H1 (cell line): ENCODE measurements at regions not wholly inside any gene's neighbourhood (a gene's known extent, or its start where the extent isn't known, plus 50 kb on each side); places are given as distances from the start of the nearest gene placed in this dataset.
"Not testable (repeated sequence)": the region's sequence is repeated elsewhere in the genome, so short reads cannot be mapped to it uniquely, and the experiment has no call there.

Source experiments
- CTCF ChIA-PET: fragments of 300-600 bp; sonication (Branson Sonifier 250); formaldehyde crosslinking; loops from one replicate; lab custom pipeline; 2021; ENCODE audit not compliant: partially characterized antibody; lab: Charles Lee
- POLR2A ChIA-PET: fragments of 300-600 bp; sonication (Branson Sonifier 250); formaldehyde crosslinking; loops from one replicate; lab custom pipeline; 2021; ENCODE audit warnings: inconsistent platforms; ENCODE audit not compliant: partially characterized antibody; lab: Charles Lee
- DNase-seq, 2 experiments: peaks; one replicate each; pipeline versions ENCODE4 v3.0.0 to v3.0.0-alpha.2; 2010 to 2022; ENCODE audit warnings: low spot score in 2 of 2, low read depth in 1 of 2, mixed read lengths in 1 of 2
- FAIRE-seq: peaks from 2 replicates; lab custom pipeline; 2011; peaks lifted over from hg19 to GRCh38; lab: Jason Lieb, UNC
- H2AFZ ChIP-seq: 2 replicates; pipeline ENCODE4 v1.8.1; 2012; ENCODE audit warnings: low read length, inconsistent platforms
- H2AK5ac ChIP-seq: 2 replicates; pipeline ENCODE4 v1.6.1; 2013; ENCODE audit warnings: low read depth, low read length
- H2BK120ac ChIP-seq: replicated peaks from 2 replicates; pipeline ENCODE3; 2013; ENCODE audit warnings: low read depth, low read length, inconsistent platforms
- H2BK12ac ChIP-seq: 2 replicates; pipeline ENCODE4 v1.6.1; 2013; ENCODE audit warnings: low read depth, low read length
- H2BK15ac ChIP-seq: 2 replicates; pipeline ENCODE4 v1.6.1; 2013; ENCODE audit warnings: low read length
- H2BK20ac ChIP-seq: 2 replicates; pipeline ENCODE4 v1.6.1; 2013; ENCODE audit warnings: low read length
- H2BK5ac ChIP-seq: 2 replicates; pipeline ENCODE4 v1.6.1; 2013; ENCODE audit warnings: low read depth, low read length
- H3K14ac ChIP-seq: 2 replicates; pipeline ENCODE4 v1.6.1; 2013; ENCODE audit warnings: inconsistent platforms; ENCODE audit not compliant: insufficient read length
- H3K18ac ChIP-seq: 2 replicates; pipeline ENCODE4 v1.6.1; 2013; ENCODE audit warnings: low read length; ENCODE audit errors: extremely low read depth
- H3K23ac ChIP-seq: 2 replicates; pipeline ENCODE4 v1.6.1; 2013; ENCODE audit warnings: inconsistent platforms; ENCODE audit not compliant: insufficient read length
- H3K23me2 ChIP-seq: 2 replicates; pipeline ENCODE4 v1.6.1; 2013; ENCODE audit warnings: low read depth, low read length
- H3K27ac ChIP-seq: 2 replicates; pipeline ENCODE4 v1.6.1; 2011; ENCODE audit warnings: low read depth, low read length, inconsistent platforms
- H3K27me3 ChIP-seq, 4 experiments: replicated peaks in 1 of 4; 1 replicate in 1 of 4; 2 replicates in 3 of 4; pipeline versions ENCODE4 v1.6.1 to v1.8.1; 2011 to 2013; ENCODE audit warnings: low read length in 3 of 4, mild to moderate bottlenecking in 3 of 4, inconsistent platforms in 2 of 4, mixed read lengths in 2 of 4, moderate library complexity in 1 of 4; ENCODE audit not compliant: control insufficient read depth in 3 of 4, insufficient read depth in 3 of 4; ENCODE audit errors: extremely low read depth in 1 of 4
- H3K36me3 ChIP-seq, 4 experiments: 2 replicates each; pipeline versions ENCODE4 v1.6.1 to v1.8.1; 2011 to 2013; ENCODE audit warnings: mild to moderate bottlenecking in 4 of 4, low read length in 3 of 4, moderate library complexity in 2 of 4, control low read depth in 1 of 4, inconsistent platforms in 1 of 4; ENCODE audit not compliant: insufficient read depth in 4 of 4, control insufficient read depth in 2 of 4
- H3K4ac ChIP-seq: replicated peaks from 2 replicates; pipeline ENCODE3; 2013; ENCODE audit warnings: low read length, low read depth, mixed read lengths, inconsistent platforms; ENCODE audit not compliant: insufficient read length
- H3K4me1 ChIP-seq, 4 experiments: replicated peaks in 1 of 4; 1 replicate in 1 of 4; 2 replicates in 3 of 4; pipeline versions ENCODE4 v1.6.1 to v1.8.1; 2011 to 2013; ENCODE audit warnings: low read length in 3 of 4, inconsistent platforms in 2 of 4, mixed read lengths in 1 of 4; ENCODE audit not compliant: insufficient read depth in 4 of 4, control insufficient read depth in 3 of 4
- H3K4me2 ChIP-seq, 2 experiments: 2 replicates each; pipeline versions ENCODE4 v1.6.1 to v1.8.1; 2011 to 2013; ENCODE audit warnings: low read depth in 2 of 2, low read length in 2 of 2, control low read depth in 1 of 2, inconsistent platforms in 1 of 2, mild to moderate bottlenecking in 1 of 2; ENCODE audit not compliant: insufficient read depth in 1 of 2
- H3K4me3 ChIP-seq, 4 experiments: fragments of 200-600, 300-600 bp in 1 of 4; sonication (generic), shearing (Covaris generic), sonication (Bioruptor Twin) in 1 of 4; 2 replicates each; pipeline versions ENCODE4 v1.5.1 to v1.8.1; 2011 to 2016; ENCODE audit warnings: low read length in 4 of 4, low read depth in 3 of 4, control low read depth in 2 of 4, inconsistent platforms in 2 of 4, mild to moderate bottlenecking in 2 of 4, mixed read lengths in 1 of 4, moderate library complexity in 1 of 4; ENCODE audit not compliant: insufficient read depth in 2 of 4; ENCODE audit errors: extremely low read depth in 1 of 4
- H3K56ac ChIP-seq: replicated peaks from 2 replicates; pipeline ENCODE3; 2013; ENCODE audit warnings: low read depth, mild to moderate bottlenecking, mixed read lengths, low read length, inconsistent platforms; ENCODE audit not compliant: insufficient read length
- H3K79me1 ChIP-seq: 2 replicates; pipeline ENCODE4 v1.6.1; 2013; ENCODE audit warnings: low read depth, low read length, control low read depth
- H3K79me2 ChIP-seq, 2 experiments: 2 replicates each; pipeline versions ENCODE4 v1.6.1 to v1.8.1; 2012 to 2013; ENCODE audit warnings: low read length in 2 of 2, mild to moderate bottlenecking in 2 of 2, inconsistent platforms in 1 of 2; ENCODE audit not compliant: insufficient read depth in 2 of 2, control insufficient read depth in 1 of 2
- H3K9ac ChIP-seq, 4 experiments: replicated peaks in 1 of 4; 1 replicate in 1 of 4; 2 replicates in 3 of 4; pipeline versions ENCODE4 v1.6.1 to v1.8.1; 2011 to 2013; ENCODE audit warnings: low read depth in 3 of 4, low read length in 3 of 4, control low read depth in 2 of 4, mild to moderate bottlenecking in 2 of 4, moderate library complexity in 2 of 4, inconsistent platforms in 1 of 4; ENCODE audit errors: extremely low read depth in 1 of 4
- H3K9me3 ChIP-seq, 2 experiments: 2 replicates each; pipeline versions ENCODE4 v1.6.1 to v1.8.1; 2012 to 2013; ENCODE audit warnings: mild to moderate bottlenecking in 2 of 2, moderate library complexity in 2 of 2, control low read depth in 1 of 2, inconsistent platforms in 1 of 2, low read depth in 1 of 2, low read length in 1 of 2, mixed read lengths in 1 of 2; ENCODE audit not compliant: insufficient read depth in 2 of 2
- H4K20me1 ChIP-seq, 2 experiments: replicated peaks in 1 of 2; 2 replicates each; pipeline versions ENCODE3 to v1.8.1; 2011 to 2013; ENCODE audit warnings: inconsistent platforms in 2 of 2, low read length in 2 of 2, mild to moderate bottlenecking in 1 of 2; ENCODE audit not compliant: insufficient read depth in 2 of 2, control insufficient read depth in 1 of 2
- H4K5ac ChIP-seq: 2 replicates; pipeline ENCODE4 v1.6.1; 2013; ENCODE audit warnings: low read length, low read depth, mixed read lengths, inconsistent platforms; ENCODE audit not compliant: insufficient read length
- H4K8ac ChIP-seq: 2 replicates; pipeline ENCODE4 v1.8.0; 2013; ENCODE audit warnings: mild to moderate bottlenecking, moderate library complexity, low read length, inconsistent platforms; ENCODE audit not compliant: insufficient read depth; ENCODE audit errors: extremely low read depth
- H4K91ac ChIP-seq: replicated peaks from 2 replicates; pipeline ENCODE3; 2013; ENCODE audit warnings: low read length, mixed read lengths, inconsistent platforms; ENCODE audit not compliant: insufficient read length
- WGBS, 2 experiments: shearing (Covaris generic) in 1 of 2; methylation state at CpG; one replicate each; pipeline versions ENCODE4 v1.1.6 to v1.1.7; 2013 to 2015; ENCODE audit warnings: low lambda C conversion rate in 2 of 2, mixed read lengths in 2 of 2, inconsistent platforms in 1 of 2, low coverage in 1 of 2, missing lambda C conversion rate in 1 of 2; ENCODE audit not compliant: insufficient replicate concordance in 2 of 2, insufficient coverage in 1 of 2, insufficient read length in 1 of 2; ENCODE audit errors: extremely low coverage in 1 of 2, missing lambda C conversion rate in 1 of 2; 5-methylcytosine and 5-hydroxymethylcytosine counted together

- H3K9me3 ChIP-seq, H2AK5ac ChIP-seq, H3K18ac ChIP-seq, H2BK20ac ChIP-seq, H3K23me2 ChIP-seq, H2AFZ ChIP-seq, H3K4me3 ChIP-seq, H2BK5ac ChIP-seq, H3K79me2 ChIP-seq, H2BK12ac ChIP-seq, H3K56ac ChIP-seq, DNase-seq, H4K91ac ChIP-seq, H3K4me1 ChIP-seq, H4K8ac ChIP-seq, H3K23ac ChIP-seq, H3K27me3 ChIP-seq, H3K79me1 ChIP-seq, H3K9ac ChIP-seq, H4K5ac ChIP-seq, H2BK15ac ChIP-seq, H4K20me1 ChIP-seq, H3K27ac ChIP-seq, POLR2A ChIA-PET, H3K4ac ChIP-seq, H2BK120ac ChIP-seq, H3K4me2 ChIP-seq, FAIRE-seq, H3K14ac ChIP-seq: not testable (repeated sequence)
- CTCF ChIA-PET = interaction anchor here (1.0 to 5.0 kb wide), 9 partner anchors 16 to 337 kb away, joined by 3 to 48 read pairs (median 4); no protein-coding TSS in a partner anchor
- 85% methylated on average over 4 of the region's 4 CpGs; no CpG with 5 or more reads in 1 of the 2 experiments for WGBS, 2 experiments
- peaks cover 0 to 20% (median 0%) of the 10 kb centered on the region in 4 experiments; a peak in 2 of 8 replicates for H3K36me3 ChIP-seq
These were observed 159.0 kb upstream of the CDK13 start for GRCh38 chr7:39791035-39791434.
